ENCODE measurements at regions not wholly inside any gene's neighbourhood (a gene's known extent, or its start where the extent isn't known, plus 50 kb on each side); places are given as distances from the start of the nearest gene placed in this dataset.

DNA sequence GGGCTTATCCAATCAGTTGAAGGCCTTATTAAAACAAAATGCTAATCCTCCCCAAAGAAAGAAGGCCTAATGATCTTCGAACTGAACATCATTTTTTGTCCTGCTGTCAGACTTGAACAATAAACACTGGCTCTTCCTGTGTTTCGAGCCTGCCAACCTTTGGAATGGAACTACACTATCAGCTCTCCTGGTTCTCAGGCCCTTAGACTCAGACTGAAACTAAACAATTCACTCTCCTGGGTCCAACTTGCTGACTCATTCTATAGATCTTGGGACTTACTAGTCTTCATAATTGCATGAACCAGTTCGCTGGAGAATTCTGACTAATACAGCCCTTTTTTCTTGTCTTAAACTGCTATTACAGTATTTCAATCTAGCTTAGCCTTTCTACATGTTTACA lies 235.2 kb downstream of the LNPK start:
- TF ChIP-seq, protein P1, sequence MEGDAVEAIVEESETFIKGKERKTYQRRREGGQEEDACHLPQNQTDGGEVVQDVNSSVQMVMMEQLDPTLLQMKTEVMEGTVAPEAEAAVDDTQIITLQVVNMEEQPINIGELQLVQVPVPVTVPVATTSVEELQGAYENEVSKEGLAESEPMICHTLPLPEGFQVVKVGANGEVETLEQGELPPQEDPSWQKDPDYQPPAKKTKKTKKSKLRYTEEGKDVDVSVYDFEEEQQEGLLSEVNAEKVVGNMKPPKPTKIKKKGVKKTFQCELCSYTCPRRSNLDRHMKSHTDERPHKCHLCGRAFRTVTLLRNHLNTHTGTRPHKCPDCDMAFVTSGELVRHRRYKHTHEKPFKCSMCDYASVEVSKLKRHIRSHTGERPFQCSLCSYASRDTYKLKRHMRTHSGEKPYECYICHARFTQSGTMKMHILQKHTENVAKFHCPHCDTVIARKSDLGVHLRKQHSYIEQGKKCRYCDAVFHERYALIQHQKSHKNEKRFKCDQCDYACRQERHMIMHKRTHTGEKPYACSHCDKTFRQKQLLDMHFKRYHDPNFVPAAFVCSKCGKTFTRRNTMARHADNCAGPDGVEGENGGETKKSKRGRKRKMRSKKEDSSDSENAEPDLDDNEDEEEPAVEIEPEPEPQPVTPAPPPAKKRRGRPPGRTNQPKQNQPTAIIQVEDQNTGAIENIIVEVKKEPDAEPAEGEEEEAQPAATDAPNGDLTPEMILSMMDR (IDR thresholded peaks at IDR 0.05): no peak
- no peak for TF ChIP-seq EP300 (IDR thresholded peaks at IDR 0.05)
- no peak for TF ChIP-seq POLR2A (IDR thresholded peaks at IDR 0.05)
- TF ChIP-seq POLR2AphosphoS5 (IDR thresholded peaks at IDR 0.05): no peak
